HCT116 (cell line): ENCODE measurements at regions not wholly inside any gene's neighbourhood (a gene's known extent, or its start where the extent isn't known, plus 50 kb on each side); places are given as distances from the start of the nearest gene placed in this dataset.

Experiments
- ATAC-seq: fragments of 200-7000 bp; cut with Tn5 transposase; 2 replicates; pipeline ENCODE4 v1.9.1; 2020; ENCODE audit warnings: mild to moderate bottlenecking, moderate library complexity
- BruUV-seq: library from RNA; stranded (reverse); fragments of 400-500 nt; replicated peaks from 2 replicates; lab custom pipeline; 2021; lab: Mats Ljungman, UMichigan
- CTCF ChIA-PET: fragments of 300-600 bp; sonication (Branson Sonifier 250); formaldehyde crosslinking; loops from one replicate; lab custom pipeline; 2021; ENCODE audit warnings: antibody characterized with exemption; lab: Charles Lee
- POLR2A ChIA-PET: fragments of 300-600, 350-600 bp; sonication (Branson Sonifier 250); formaldehyde crosslinking; loops from one replicate; lab custom pipeline; 2021; ENCODE audit warnings: antibody characterized with exemption; lab: Charles Lee
- RAD21 ChIA-PET, 2 experiments: fragments of 300-600 bp; sonication (Branson Sonifier 250); formaldehyde crosslinking; loops; one replicate each; lab custom pipeline; 2023; ENCODE audit warnings: low total read pairs in 2 of 2; ENCODE audit not compliant: uncharacterized antibody in 2 of 2, unreplicated experiment in 2 of 2, low non-redundant PET in 1 of 2; lab: Charles Lee
- DNase-seq: peaks from one replicate; pipeline ENCODE4 v3.0.0-alpha.2; 2010; ENCODE audit warnings: low read depth, low spot score
- H2AFZ ChIP-seq: fragments of 200-600 bp; shearing (Covaris generic), sonication (generic); 2 replicates; pipeline ENCODE4 v1.6.1; 2017; ENCODE audit warnings: low read depth, mixed run types, mixed read lengths, antibody characterized with exemption, low read length; ENCODE audit not compliant: poor library complexity, severe bottlenecking
- H3K27ac ChIP-seq: 2 replicates; pipeline ENCODE4 v1.5.1; 2012; ENCODE audit warnings: low read depth, low read length
- H3K27me3 ChIP-seq: fragments of 200-600 bp; sonication (generic); 2 replicates; pipeline ENCODE4 v1.6.1; 2016; ENCODE audit warnings: mixed run types, low read length, mixed read lengths; ENCODE audit not compliant: insufficient read depth
- H3K36me3 ChIP-seq, 2 experiments: fragments of 200-500 bp in 1 of 2; fragments of 200-600 bp in 1 of 2; sonication (Bioruptor generic) in 1 of 2; sonication (generic) in 1 of 2; 2 replicates each; pipeline versions ENCODE4 v1.5.1 to v1.6.1; 2014 to 2016; ENCODE audit warnings: low read length in 2 of 2, inconsistent platforms in 1 of 2, mixed read lengths in 1 of 2, mixed run types in 1 of 2; ENCODE audit not compliant: insufficient read depth in 2 of 2, control insufficient read depth in 1 of 2
- H3K4me1 ChIP-seq, 2 experiments: fragments of 200-600 bp in 1 of 2; sonication (generic) in 1 of 2; 2 replicates each; pipeline versions ENCODE4 v1.5.1 to v1.6.1; 2012 to 2017; ENCODE audit warnings: low read length in 2 of 2, inconsistent platforms in 1 of 2, mild to moderate bottlenecking in 1 of 2, mixed read lengths in 1 of 2, mixed run types in 1 of 2, moderate library complexity in 1 of 2; ENCODE audit not compliant: insufficient read depth in 2 of 2, control insufficient read depth in 1 of 2
- H3K4me2 ChIP-seq: fragments of 200-600 bp; sonication (generic); 2 replicates; pipeline ENCODE4 v1.6.1; 2017; ENCODE audit warnings: mixed run types, low read length, mixed read lengths
- H3K4me3 ChIP-seq, 2 experiments: fragments of 200-600 bp in 1 of 2; sonication (generic) in 1 of 2; replicated peaks in 1 of 2; 2 replicates each; pipeline ENCODE4 v1.5.1; 2011 to 2016; ENCODE audit warnings: low read length in 2 of 2, control low read depth in 1 of 2, low read depth in 1 of 2, mild to moderate bottlenecking in 1 of 2, mixed read lengths in 1 of 2, mixed run types in 1 of 2
- H3K79me2 ChIP-seq: fragments of 200-600 bp; sonication (generic); 2 replicates; pipeline ENCODE4 v1.6.1; 2017; ENCODE audit warnings: mild to moderate bottlenecking, mixed run types, low read length, moderate library complexity, mixed read lengths; ENCODE audit not compliant: insufficient read depth
- H3K9ac ChIP-seq: fragments of 200-600 bp; sonication (generic); 2 replicates; pipeline ENCODE4 v1.6.1; 2016; ENCODE audit warnings: low read length, mixed read lengths
- H3K9me2 ChIP-seq: fragments of 200-600 bp; sonication (generic), shearing (Covaris generic); 2 replicates; pipeline ENCODE4 v1.6.1; 2017; ENCODE audit warnings: mixed run types, mild to moderate bottlenecking, moderate library complexity; ENCODE audit not compliant: insufficient read depth
- H3K9me3 ChIP-seq, 2 experiments: fragments of 200-500 bp in 1 of 2; fragments of 200-600 bp in 1 of 2; sonication (Bioruptor generic) in 1 of 2; sonication (generic) in 1 of 2; 2 replicates each; pipeline ENCODE4 v1.6.1; 2014 to 2017; ENCODE audit warnings: low read length in 2 of 2, mixed read lengths in 2 of 2, inconsistent platforms in 1 of 2, low read depth in 1 of 2, mild to moderate bottlenecking in 1 of 2, mixed run types in 1 of 2, moderate library complexity in 1 of 2; ENCODE audit not compliant: control insufficient read depth in 1 of 2, insufficient read depth in 1 of 2
- H4K20me1 ChIP-seq: fragments of 200-600 bp; sonication (generic), shearing (Covaris generic); 2 replicates; pipeline ENCODE4 v1.6.1; 2017; ENCODE audit warnings: mixed run types, mild to moderate bottlenecking, moderate library complexity; ENCODE audit not compliant: insufficient read depth
- ATF3 ChIP-seq: IDR thresholded peaks from 2 replicates; pipeline ENCODE4 v1.6.1; 2012
- CBX3 ChIP-seq: IDR thresholded peaks from 2 replicates; pipeline ENCODE4 v1.6.1; 2012; ENCODE audit warnings: low read depth
- EGR1 ChIP-seq: IDR thresholded peaks from 2 replicates; pipeline ENCODE4 v1.6.1; 2012; ENCODE audit warnings: low read depth
- EZH2 ChIP-seq: fragments of 200-600 bp; sonication (generic); IDR thresholded peaks from 2 replicates; pipeline ENCODE4 v1.6.1; 2017; ENCODE audit warnings: antibody characterized with exemption, mixed run types
- EZH2phosphoT487 ChIP-seq: fragments of 200-600 bp; IDR thresholded peaks from 2 replicates; pipeline ENCODE4 v1.6.1; 2018; ENCODE audit warnings: antibody characterized with exemption, borderline replicate concordance
- JUND ChIP-seq: IDR thresholded peaks from 2 replicates; pipeline ENCODE4 v1.6.1; 2012
- POLR2AphosphoS5 ChIP-seq: IDR thresholded peaks from 2 replicates; pipeline ENCODE4 v1.6.1; 2011; ENCODE audit warnings: mild to moderate bottlenecking, low read depth, low read length, moderate library complexity
- RAD21 ChIP-seq: IDR thresholded peaks from 2 replicates; pipeline ENCODE4 v1.6.1; 2012; ENCODE audit warnings: low read depth, mild to moderate bottlenecking
- SIN3A ChIP-seq: IDR thresholded peaks from 2 replicates; pipeline ENCODE4 v1.6.1; 2012; ENCODE audit warnings: low read depth
- SRF ChIP-seq: IDR thresholded peaks from 2 replicates; pipeline ENCODE4 v1.6.1; 2012; ENCODE audit warnings: low read depth
- TCF7L2 ChIP-seq: IDR thresholded peaks from 2 replicates; pipeline ENCODE4 v1.7.0; 2011; ENCODE audit warnings: borderline replicate concordance, inconsistent platforms; ENCODE audit not compliant: insufficient read depth, insufficient read length; ENCODE audit errors: extremely low read depth
- YY1 ChIP-seq: IDR thresholded peaks from 2 replicates; pipeline ENCODE4 v1.6.1; 2011; ENCODE audit warnings: low read length, low read depth, moderate library complexity, mild to moderate bottlenecking; ENCODE audit not compliant: insufficient replicate concordance; ENCODE audit errors: extremely low read depth
- ZFX ChIP-seq: fragments of 450-650 bp; IDR thresholded peaks from 2 replicates; pipeline ENCODE4 v1.6.1; 2017
- ZNF274 ChIP-seq: fragments of 200-500 bp; sonication (Bioruptor generic); IDR thresholded peaks from 2 replicates; pipeline ENCODE4 v1.6.1; 2014; ENCODE audit warnings: mild to moderate bottlenecking, low read depth, low read length, inconsistent platforms
- intact Hi-C: fragments of 100-400 bp; cut with micrococcal nuclease; formaldehyde crosslinking; loops from 2 replicates; pipeline ENCODE4 v1.10.0; 2022
- TF ChIP-seq, protein P1 (sequence below), 3 experiments: fragments of 200-600 bp in 1 of 3; sonication (generic) in 1 of 3; IDR thresholded peaks in 2 of 3; conservative IDR thresholded peaks in 1 of 3; 2 replicates each; pipeline ENCODE4 v1.5.1; 2012 to 2017; ENCODE audit warnings: low read depth in 2 of 3, low read length in 2 of 3, antibody characterized with exemption in 1 of 3, borderline replicate concordance in 1 of 3, control low read depth in 1 of 3, mild to moderate bottlenecking in 1 of 3, mixed read lengths in 1 of 3, mixed run types in 1 of 3, moderate library complexity in 1 of 3; ENCODE audit not compliant: insufficient read depth in 1 of 3
- TF ChIP-seq, protein P2 (sequence below): IDR thresholded peaks from 2 replicates; pipeline ENCODE4 v1.6.1; 2012
- TF ChIP-seq, protein P3 (sequence below): IDR thresholded peaks from 2 replicates; pipeline ENCODE4 v1.6.1; 2011; ENCODE audit warnings: mild to moderate bottlenecking, low read length, moderate library complexity; ENCODE audit not compliant: insufficient replicate concordance; ENCODE audit errors: extremely low read depth

DNA sequence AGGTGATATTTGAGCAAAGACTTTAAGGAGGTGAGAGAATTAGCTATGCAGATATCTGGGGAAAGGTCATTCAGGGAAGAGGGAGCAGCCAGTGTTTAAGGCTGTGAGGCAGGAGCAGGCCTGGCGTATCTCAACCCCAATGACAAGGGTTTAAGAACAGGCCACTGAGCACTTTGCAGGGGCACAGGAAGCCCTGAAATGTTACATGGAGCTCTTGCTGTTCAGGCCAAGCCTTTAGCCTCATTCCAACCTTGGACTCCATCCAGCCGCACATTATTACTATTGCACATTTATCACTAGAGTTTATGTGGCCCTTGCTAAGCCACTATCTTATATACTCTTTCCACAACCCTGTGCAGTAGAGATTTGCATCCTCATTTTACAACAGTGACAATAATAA is 114.0 kb downstream of the EFNB1 start:
- no peaks in the 10 kb centered on the region for H4K20me1 ChIP-seq
- TF ChIP-seq TCF7L2 = no peak
- no peak for TF ChIP-seq ZFX
- no peak for TF ChIP-seq ATF3
- TF ChIP-seq CBX3 = no peak
- no peak for TF ChIP-seq SIN3A
- TF ChIP-seq SRF = no peak
- TF ChIP-seq EZH2phosphoT487 = no peak
- TF ChIP-seq YY1 = no peak
- H3K27me3 ChIP-seq = no peaks in the 10 kb centered on the region
- H3K9me3 ChIP-seq = no peaks in the 10 kb centered on the region
- no peak for ATAC-seq
- DNase-seq = no peak
- intact Hi-C loops = no loop called here
- no TSS peak for BruUV-seq
- H3K4me2 ChIP-seq = no peak overlapping the region
- ChIA-PET POLR2A (no interaction called here), RAD21 (no interaction called here), CTCF (no interaction called here)
- H3K36me3 ChIP-seq = no peaks in the 10 kb centered on the region
- H2AFZ ChIP-seq = no peak overlapping the region
- no peaks in the 10 kb centered on the region for H3K9me2 ChIP-seq
- no peak overlapping the region for H3K4me3 ChIP-seq
- H3K4me1 ChIP-seq = peaks cover 0 to 6% of the 10 kb centered on the region in 2 experiments; a peak in 1 of 4 replicates
- H3K79me2 ChIP-seq = no peaks in the 10 kb centered on the region
- no peak overlapping the region for H3K9ac ChIP-seq
- H3K27ac ChIP-seq = no peak overlapping the region

DNA sequence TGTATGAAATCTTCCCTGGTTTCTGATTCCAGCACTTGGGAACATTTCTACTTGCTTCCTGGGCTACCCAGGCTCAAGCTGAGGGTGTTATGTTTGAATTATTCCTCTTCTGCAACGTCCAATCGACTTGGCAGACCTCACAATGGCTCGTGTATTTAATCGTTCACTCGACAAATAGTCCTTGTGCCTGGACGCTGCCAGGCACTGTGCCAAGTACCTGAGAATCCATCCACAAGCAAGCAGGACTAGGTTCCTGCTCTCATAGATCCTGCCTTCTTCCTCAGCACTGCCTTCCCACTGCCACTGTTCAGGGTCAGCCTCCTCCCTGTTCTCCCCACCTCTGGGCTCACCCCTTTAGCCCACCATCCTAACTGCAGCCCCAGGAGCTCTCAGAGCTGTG is 113.3 kb downstream of the EFNB1 start:
- Histone ChIP-seq H3K27me3 (no peaks in the 10 kb centered on the region), H3K36me3 (no peaks in the 10 kb centered on the region), H3K4me1 (peaks cover 0 to 6% of the 10 kb centered on the region in 2 experiments; a peak in 1 of 4 replicates), H3K9me3 (no peaks in the 10 kb centered on the region), H3K4me2 (no peak overlapping the region), H3K4me3 (no peak overlapping the region), H3K27ac (no peak overlapping the region), H3K79me2 (no peaks in the 10 kb centered on the region), H4K20me1 (no peaks in the 10 kb centered on the region), H2AFZ (no peak overlapping the region), H3K9ac (no peak overlapping the region), H3K9me2 (no peaks in the 10 kb centered on the region)
- intact Hi-C loops = no loop called here
- ATAC-seq (no peak), DNase-seq (no peak)
- RAD21 ChIA-PET = no interaction called here
- CTCF ChIA-PET = no interaction called here
- POLR2A ChIA-PET = no interaction called here
- no TSS peak for BruUV-seq
- TF ChIP-seq, protein P1, sequence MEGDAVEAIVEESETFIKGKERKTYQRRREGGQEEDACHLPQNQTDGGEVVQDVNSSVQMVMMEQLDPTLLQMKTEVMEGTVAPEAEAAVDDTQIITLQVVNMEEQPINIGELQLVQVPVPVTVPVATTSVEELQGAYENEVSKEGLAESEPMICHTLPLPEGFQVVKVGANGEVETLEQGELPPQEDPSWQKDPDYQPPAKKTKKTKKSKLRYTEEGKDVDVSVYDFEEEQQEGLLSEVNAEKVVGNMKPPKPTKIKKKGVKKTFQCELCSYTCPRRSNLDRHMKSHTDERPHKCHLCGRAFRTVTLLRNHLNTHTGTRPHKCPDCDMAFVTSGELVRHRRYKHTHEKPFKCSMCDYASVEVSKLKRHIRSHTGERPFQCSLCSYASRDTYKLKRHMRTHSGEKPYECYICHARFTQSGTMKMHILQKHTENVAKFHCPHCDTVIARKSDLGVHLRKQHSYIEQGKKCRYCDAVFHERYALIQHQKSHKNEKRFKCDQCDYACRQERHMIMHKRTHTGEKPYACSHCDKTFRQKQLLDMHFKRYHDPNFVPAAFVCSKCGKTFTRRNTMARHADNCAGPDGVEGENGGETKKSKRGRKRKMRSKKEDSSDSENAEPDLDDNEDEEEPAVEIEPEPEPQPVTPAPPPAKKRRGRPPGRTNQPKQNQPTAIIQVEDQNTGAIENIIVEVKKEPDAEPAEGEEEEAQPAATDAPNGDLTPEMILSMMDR (IDR thresholded peaks at IDR 0.05 in 2 of 3, conservative IDR thresholded peaks at IDR 0.05 in 1 of 3; ENCODE audit: borderline replicate concordance in 1 of 3, insufficient read depth in 1 of 3, low read depth in 2 of 3, low read length in 2 of 3) = no peak
- TF ChIP-seq ZNF274 (no peak), EGR1 (no peak), ATF3 (no peak), POLR2AphosphoS5 (no peak), EZH2 (no peak), EZH2phosphoT487 (no peak), RAD21 (no peak), JUND (no peak), TCF7L2 (no peak), ZFX (no peak)
- TF ChIP-seq, protein P2, sequence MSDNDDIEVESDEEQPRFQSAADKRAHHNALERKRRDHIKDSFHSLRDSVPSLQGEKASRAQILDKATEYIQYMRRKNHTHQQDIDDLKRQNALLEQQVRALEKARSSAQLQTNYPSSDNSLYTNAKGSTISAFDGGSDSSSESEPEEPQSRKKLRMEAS = no peak
- TF ChIP-seq, protein P3, sequence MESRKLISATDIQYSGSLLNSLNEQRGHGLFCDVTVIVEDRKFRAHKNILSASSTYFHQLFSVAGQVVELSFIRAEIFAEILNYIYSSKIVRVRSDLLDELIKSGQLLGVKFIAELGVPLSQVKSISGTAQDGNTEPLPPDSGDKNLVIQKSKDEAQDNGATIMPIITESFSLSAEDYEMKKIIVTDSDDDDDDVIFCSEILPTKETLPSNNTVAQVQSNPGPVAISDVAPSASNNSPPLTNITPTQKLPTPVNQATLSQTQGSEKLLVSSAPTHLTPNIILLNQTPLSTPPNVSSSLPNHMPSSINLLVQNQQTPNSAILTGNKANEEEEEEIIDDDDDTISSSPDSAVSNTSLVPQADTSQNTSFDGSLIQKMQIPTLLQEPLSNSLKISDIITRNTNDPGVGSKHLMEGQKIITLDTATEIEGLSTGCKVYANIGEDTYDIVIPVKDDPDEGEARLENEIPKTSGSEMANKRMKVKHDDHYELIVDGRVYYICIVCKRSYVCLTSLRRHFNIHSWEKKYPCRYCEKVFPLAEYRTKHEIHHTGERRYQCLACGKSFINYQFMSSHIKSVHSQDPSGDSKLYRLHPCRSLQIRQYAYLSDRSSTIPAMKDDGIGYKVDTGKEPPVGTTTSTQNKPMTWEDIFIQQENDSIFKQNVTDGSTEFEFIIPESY = no peak
